Stomach (tissue), 4 donors: ENCODE measurements at regions not wholly inside any gene's neighbourhood (a gene's known extent, or its start where the extent isn't known, plus 50 kb on each side); places are given as distances from the start of the nearest gene placed in this dataset.

Source experiments
- CTCF ChIP-seq, 7 experiments: fragments of 450-650 bp in 4 of 7; fragments of 200-600 bp in 3 of 7; sonication (generic) in 3 of 7; IDR thresholded peaks; one replicate each; pipeline ENCODE4 v1.5.1; 2016 to 2019; ENCODE audit warnings: antibody characterized with exemption in 7 of 7, control low read depth in 2 of 7, mild to moderate bottlenecking in 1 of 7
- POLR2A ChIP-seq, 4 donors: fragments of 450-650 bp; IDR thresholded peaks; one replicate each; pipeline ENCODE4 v1.6.1; 2016; ENCODE audit warnings: antibody characterized with exemption in 4 of 4, control low read depth in 2 of 4, mild to moderate bottlenecking in 1 of 4, moderate library complexity in 1 of 4

GRCh38 chr2:33672389-33672788 lies 73.3 kb upstream of the FAM98A start:
- TF ChIP-seq CTCF (IDR thresholded peaks at IDR 0.05) (no peak), POLR2A (IDR thresholded peaks at IDR 0.05) (no peak)
